ENCODE measurements at regions not wholly inside any gene's neighbourhood (a gene's known extent, or its start where the extent isn't known, plus 50 kb on each side); places are given as distances from the start of the nearest gene placed in this dataset.

GRCh38 chr5:147989994-147990393, 73.8 kb upstream of the SPINK5 start:
- Histone ChIP-seq H2BK5ac (ENCODE audit: low read depth, low read length) (no peak overlapping the region), H3K27me3 (replicated peaks in 1 of 4; ENCODE audit: control insufficient read depth in 3 of 4, extremely low read depth in 1 of 4, insufficient read depth in 3 of 4, low read length in 3 of 4) (no peaks in the 10 kb centered on the region), H2BK12ac (ENCODE audit: low read depth, low read length) (no peak overlapping the region), H3K4me1 (replicated peaks in 1 of 4; ENCODE audit: control insufficient read depth in 3 of 4, insufficient read depth in 4 of 4, low read length in 3 of 4) (no peaks in the 10 kb centered on the region), H3K79me1 (ENCODE audit: low read depth, low read length) (no peaks in the 10 kb centered on the region), H2AFZ (ENCODE audit: low read length) (no peak overlapping the region), H3K27ac (ENCODE audit: low read depth, low read length) (no peak overlapping the region), H3K9me3 (ENCODE audit: insufficient read depth in 2 of 2, low read depth in 1 of 2, low read length in 1 of 2) (no peaks in the 10 kb centered on the region), H2BK20ac (ENCODE audit: low read length) (no peak overlapping the region), H3K4me2 (ENCODE audit: insufficient read depth in 1 of 2, low read depth in 2 of 2, low read length in 2 of 2) (no peak overlapping the region), H4K20me1 (replicated peaks in 1 of 2; ENCODE audit: control insufficient read depth in 1 of 2, insufficient read depth in 2 of 2, low read length in 2 of 2) (no peaks in the 10 kb centered on the region), H2BK15ac (ENCODE audit: low read length) (no peak overlapping the region), H4K8ac (ENCODE audit: extremely low read depth, insufficient read depth, low read length) (no peak overlapping the region), H3K23me2 (ENCODE audit: low read depth, low read length) (no peaks in the 10 kb centered on the region), H2AK5ac (ENCODE audit: low read depth, low read length) (no peak overlapping the region), H3K56ac (replicated peaks; ENCODE audit: insufficient read length, low read depth, low read length) (no peak overlapping the region), H3K23ac (ENCODE audit: insufficient read length) (no peak overlapping the region), H3K79me2 (ENCODE audit: control insufficient read depth in 1 of 2, insufficient read depth in 2 of 2, low read length in 2 of 2) (no peaks in the 10 kb centered on the region), H3K4me3 (ENCODE audit: extremely low read depth in 1 of 4, insufficient read depth in 2 of 4, low read depth in 3 of 4, low read length in 4 of 4) (no peak overlapping the region), H4K91ac (replicated peaks; ENCODE audit: insufficient read length, low read length) (no peak overlapping the region), H3K14ac (ENCODE audit: insufficient read length) (no peak overlapping the region), H3K18ac (ENCODE audit: extremely low read depth, low read length) (no peak overlapping the region), H2BK120ac (replicated peaks; ENCODE audit: low read depth, low read length) (no peak overlapping the region), H3K4ac (replicated peaks; ENCODE audit: insufficient read length, low read depth, low read length) (no peak overlapping the region), H3K9ac (replicated peaks in 1 of 4; ENCODE audit: extremely low read depth in 1 of 4, low read depth in 3 of 4, low read length in 3 of 4) (no peak overlapping the region), H3K36me3 (ENCODE audit: control insufficient read depth in 2 of 4, insufficient read depth in 4 of 4, low read length in 3 of 4) (no peaks in the 10 kb centered on the region), H4K5ac (ENCODE audit: insufficient read length, low read depth, low read length) (no peak overlapping the region)
- ChIA-PET POLR2A (ENCODE audit: partially characterized antibody) (interaction anchor here (0.7 kb wide), 1 partner anchor 437 kb away, joined by 3 read pairs; no protein-coding TSS in a partner anchor), CTCF (ENCODE audit: partially characterized antibody) (interaction anchor here (0.5 kb wide), 1 partner anchor 121 kb away, joined by 4 read pairs; no protein-coding TSS in a partner anchor)
- FAIRE-seq = no peak
- TF ChIP-seq, protein P1, sequence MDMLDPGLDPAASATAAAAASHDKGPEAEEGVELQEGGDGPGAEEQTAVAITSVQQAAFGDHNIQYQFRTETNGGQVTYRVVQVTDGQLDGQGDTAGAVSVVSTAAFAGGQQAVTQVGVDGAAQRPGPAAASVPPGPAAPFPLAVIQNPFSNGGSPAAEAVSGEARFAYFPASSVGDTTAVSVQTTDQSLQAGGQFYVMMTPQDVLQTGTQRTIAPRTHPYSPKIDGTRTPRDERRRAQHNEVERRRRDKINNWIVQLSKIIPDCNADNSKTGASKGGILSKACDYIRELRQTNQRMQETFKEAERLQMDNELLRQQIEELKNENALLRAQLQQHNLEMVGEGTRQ (IDR thresholded peaks at IDR 0.05; ENCODE audit: low read length) = no peak
- no peak for TF ChIP-seq SAP30 (IDR thresholded peaks at IDR 0.05; ENCODE audit: insufficient read depth, insufficient replicate concordance, low read length)
- no peak for TF ChIP-seq CREB1 (IDR thresholded peaks at IDR 0.05)
- no peak for TF ChIP-seq TAF7 (optimal IDR thresholded peaks at IDR 0.05; ENCODE audit: borderline replicate concordance, low read depth, low read length)
- no peak for TF ChIP-seq SIN3A (conservative IDR thresholded peaks at IDR 0.05 in 1 of 2, IDR thresholded peaks at IDR 0.05 in 1 of 2; ENCODE audit: low read depth in 1 of 2, low read length in 2 of 2)
- TF ChIP-seq, protein P2, sequence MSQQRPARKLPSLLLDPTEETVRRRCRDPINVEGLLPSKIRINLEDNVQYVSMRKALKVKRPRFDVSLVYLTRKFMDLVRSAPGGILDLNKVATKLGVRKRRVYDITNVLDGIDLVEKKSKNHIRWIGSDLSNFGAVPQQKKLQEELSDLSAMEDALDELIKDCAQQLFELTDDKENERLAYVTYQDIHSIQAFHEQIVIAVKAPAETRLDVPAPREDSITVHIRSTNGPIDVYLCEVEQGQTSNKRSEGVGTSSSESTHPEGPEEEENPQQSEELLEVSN (IDR thresholded peaks at IDR 0.05) = no peak
- TF ChIP-seq FOSL1 (IDR thresholded peaks at IDR 0.05; ENCODE audit: insufficient read depth, low read depth, low read length) = no peak
- TF ChIP-seq EP300 (IDR thresholded peaks at IDR 0.05; ENCODE audit: borderline replicate concordance in 1 of 2, low read depth in 2 of 2, low read length in 2 of 2) = no peak
- no peak for TF ChIP-seq KDM4A (IDR thresholded peaks at IDR 0.05; ENCODE audit: low read depth, low read length, severe bottlenecking)
- TF ChIP-seq BACH1 (IDR thresholded peaks at IDR 0.05; ENCODE audit: low read length) = no peak
- TF ChIP-seq SRF (IDR thresholded peaks at IDR 0.05; ENCODE audit: low read depth, low read length) = no peak
- no peak for TF ChIP-seq EGR1 (IDR thresholded peaks at IDR 0.05; ENCODE audit: borderline replicate concordance, low read depth, low read length)
- TF ChIP-seq SP2 (IDR thresholded peaks at IDR 0.05; ENCODE audit: low read length) = no peak
- no peak for DNase-seq (ENCODE audit: low read depth in 1 of 2, low spot score in 2 of 2)

All from H1 (cell line).